A172 (cell line): ENCODE measurements at regions not wholly inside any gene's neighbourhood (a gene's known extent, or its start where the extent isn't known, plus 50 kb on each side); places are given as distances from the start of the nearest gene placed in this dataset.
A peak's percentile ranks its signal among the peaks of the same experiment; 100 is the strongest.

Source experiments
- DNase-seq: peaks from one replicate; pipeline ENCODE4 v3.0.0-alpha.2; 2015; ENCODE audit warnings: low spot score

GRCh38 chr16:64412578-64413280, 709.1 kb downstream of the CDH11 start:
- no peak for DNase-seq

- DNase-seq: no peak
Observed at GRCh38 chr16:64410306-64410705, 711.6 kb downstream of the CDH11 start.

DNA sequence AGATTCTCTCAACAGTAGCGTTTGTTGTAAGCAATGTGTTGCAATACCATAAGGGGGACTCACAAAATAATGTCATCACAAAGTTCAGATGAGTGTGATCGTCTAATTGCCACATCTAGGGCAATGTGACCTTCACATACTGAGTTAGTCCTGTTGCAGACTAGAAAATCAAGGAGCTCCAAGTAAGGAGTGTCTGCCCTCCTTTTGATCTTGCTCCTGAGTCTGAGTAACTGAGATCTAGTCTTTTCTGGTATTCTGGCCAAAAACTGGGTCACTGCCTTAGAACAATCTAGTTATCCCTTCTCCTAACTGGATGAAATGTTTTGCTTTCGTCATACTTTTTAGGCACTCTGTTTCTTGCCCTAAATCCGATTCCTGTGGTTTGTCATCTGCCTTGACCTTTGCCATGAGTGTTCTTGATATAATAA, 712.1 kb downstream of the CDH11 start:
- no peak for DNase-seq

DNA sequence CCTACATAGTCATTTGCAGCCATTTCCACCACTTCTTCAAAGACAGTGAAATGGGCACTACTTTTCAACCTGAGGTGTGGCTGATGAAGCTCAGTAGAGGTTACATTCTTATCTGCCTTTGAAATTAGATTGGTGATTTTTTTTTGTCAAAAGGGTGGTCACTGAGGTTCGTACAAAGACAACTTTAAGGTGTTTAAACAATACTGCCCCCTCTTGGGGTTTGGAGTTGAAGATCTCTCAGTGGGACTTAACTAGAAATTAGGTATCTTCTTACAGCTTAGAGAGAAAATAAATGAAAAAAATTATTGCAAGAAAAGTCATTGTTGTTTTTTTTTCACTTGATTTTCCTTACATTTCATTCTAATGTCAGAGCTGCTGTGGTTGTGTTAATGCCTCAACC, 713.2 kb downstream of the CDH11 start:
- no peak for DNase-seq

- no peak for DNase-seq
Observed at GRCh38 chr16:64406770-64407181, 715.1 kb downstream of the CDH11 start.

- no peak for DNase-seq
Observed at GRCh38 chr16:64403352-64403751, 718.5 kb downstream of the CDH11 start.

- DNase-seq: no peak
Observed at GRCh38 chr16:64398793-64399192, 723.1 kb downstream of the CDH11 start.

DNA sequence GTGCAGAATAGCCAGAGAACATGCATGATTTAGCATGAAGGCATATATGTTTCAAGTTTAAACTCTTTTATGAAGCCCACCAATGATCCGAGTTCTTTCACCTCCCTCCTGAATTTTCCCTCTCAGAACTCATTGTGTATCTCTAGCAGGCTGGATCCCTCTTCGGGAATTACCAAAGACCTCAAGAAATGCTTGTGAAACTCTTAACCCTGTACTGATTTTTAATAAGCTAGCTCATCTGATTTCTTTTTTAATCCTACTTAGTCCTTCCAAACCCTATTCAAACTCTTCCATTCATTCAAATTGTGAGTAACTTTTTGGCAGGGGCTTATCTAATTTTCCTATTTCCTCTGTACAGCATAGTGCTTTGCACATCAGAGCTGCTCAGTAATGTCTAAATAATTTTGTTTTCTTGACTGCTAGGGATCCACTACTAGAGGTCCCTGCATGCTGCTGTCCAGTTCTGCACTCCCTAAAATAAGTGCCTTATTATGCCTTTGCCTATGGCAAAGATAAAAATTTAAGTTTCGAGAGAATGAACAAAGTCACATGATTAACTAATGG, 723.8 kb downstream of the CDH11 start:
- DNase-seq: no peak

GRCh38 chr16:64397042-64397441, 724.8 kb downstream of the CDH11 start:
- no peak for DNase-seq

GRCh38 chr16:64394061-64394460, 727.8 kb downstream of the CDH11 start:
- DNase-seq: no peak

- no peak for DNase-seq
Observed at GRCh38 chr16:64392456-64392855, 729.4 kb downstream of the CDH11 start.

DNA sequence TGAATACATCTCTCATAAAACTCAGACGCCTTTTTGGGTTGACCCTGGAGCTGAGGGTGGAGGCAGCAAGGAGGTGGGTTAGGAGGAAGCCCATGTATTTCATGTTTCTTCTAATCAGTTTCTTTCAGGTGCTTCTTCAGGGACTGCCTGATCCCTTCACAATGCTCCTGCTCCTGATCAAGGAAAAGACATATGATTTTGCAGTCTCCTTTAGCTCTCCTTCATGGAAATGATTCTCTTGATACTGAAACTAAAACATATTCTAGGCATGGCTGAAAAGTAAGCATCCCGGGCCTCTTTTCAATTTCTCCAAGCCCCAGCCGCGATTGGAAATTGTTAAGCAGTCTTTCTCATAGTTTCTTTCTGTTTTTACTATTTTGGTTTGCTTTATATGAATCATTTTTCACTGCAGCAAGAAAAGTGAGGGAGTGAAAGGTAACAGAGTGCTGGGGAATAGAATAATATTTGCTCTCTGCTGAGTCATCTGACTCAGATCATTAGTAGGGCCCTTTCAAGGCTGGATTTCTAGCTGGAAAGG, 730.7 kb downstream of the CDH11 start:
- DNase-seq: peak; percentile 15

DNA sequence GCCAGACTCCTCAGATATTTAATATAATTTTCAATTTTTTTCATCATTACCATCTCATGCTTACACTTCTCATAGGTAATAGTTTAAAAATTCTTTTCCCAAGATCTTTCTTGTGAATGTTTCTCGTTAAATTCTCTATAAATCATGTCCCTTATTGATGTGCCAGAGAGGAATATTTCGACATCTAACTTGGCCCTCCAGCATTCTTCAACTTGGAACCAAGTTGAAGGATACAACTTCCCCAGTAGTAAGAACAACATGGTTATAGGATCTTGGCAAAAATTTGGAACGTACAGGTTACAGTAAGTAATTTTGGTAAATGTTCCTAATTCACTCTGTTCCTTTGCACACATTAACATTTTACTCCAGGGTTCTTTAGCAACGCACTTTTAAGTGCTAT, 731.8 kb downstream of the CDH11 start:
- no peak for DNase-seq

GRCh38 chr16:64384636-64385035, 737.2 kb downstream of the CDH11 start:
- DNase-seq: no peak

DNA sequence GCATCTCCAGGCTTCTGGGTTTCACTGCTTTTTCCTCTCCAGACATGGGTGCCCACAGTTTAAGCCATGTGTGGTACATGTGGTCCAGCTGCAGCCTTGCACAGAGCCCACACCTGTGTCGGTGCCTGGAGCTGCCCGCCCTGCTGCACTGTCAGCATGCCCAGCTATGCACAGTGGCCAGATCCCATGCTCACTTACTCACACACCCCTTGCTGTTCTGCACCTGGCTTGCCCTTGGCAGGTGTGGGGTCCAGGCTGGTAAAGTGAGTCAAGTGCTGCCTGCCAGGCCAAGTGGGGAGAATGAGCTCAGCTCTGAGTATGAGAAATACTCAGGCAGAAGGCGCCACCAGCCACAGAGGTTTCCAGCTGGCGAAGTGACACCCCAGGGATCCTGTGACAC, 739.9 kb downstream of the CDH11 start:
- no peak for DNase-seq

DNA sequence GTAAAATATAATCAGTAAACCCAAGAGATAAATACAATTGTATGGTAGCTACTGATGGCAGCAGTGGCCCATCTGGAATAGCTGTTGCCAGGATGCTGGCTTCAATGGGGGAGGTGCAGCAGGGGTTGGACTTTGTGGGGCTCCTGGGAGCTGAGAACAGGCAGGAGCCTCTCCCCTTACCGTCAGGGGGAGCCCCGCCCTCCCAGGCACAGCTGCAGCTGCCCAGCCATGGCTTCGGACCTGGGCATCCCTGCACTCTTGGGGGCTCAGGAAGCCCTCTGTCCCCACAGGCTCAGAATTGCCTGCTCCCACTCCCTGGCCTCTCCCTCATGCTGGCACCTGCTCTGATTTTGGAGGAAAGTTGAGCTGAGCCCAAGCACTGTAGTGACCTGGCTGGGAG, 741.1 kb downstream of the CDH11 start:
- no peak for DNase-seq

- DNase-seq: no peak
Observed at GRCh38 chr16:64375391-64375980, 746.4 kb downstream of the CDH11 start.

GRCh38 chr16:64370112-64370511, 751.8 kb downstream of the CDH11 start:
- DNase-seq: no peak

GRCh38 chr16:64365448-64365931, 756.4 kb downstream of the CDH11 start:
- DNase-seq: no peak

- no peak for DNase-seq
Observed at GRCh38 chr16:64364894-64365293, 757.0 kb downstream of the CDH11 start.

DNA sequence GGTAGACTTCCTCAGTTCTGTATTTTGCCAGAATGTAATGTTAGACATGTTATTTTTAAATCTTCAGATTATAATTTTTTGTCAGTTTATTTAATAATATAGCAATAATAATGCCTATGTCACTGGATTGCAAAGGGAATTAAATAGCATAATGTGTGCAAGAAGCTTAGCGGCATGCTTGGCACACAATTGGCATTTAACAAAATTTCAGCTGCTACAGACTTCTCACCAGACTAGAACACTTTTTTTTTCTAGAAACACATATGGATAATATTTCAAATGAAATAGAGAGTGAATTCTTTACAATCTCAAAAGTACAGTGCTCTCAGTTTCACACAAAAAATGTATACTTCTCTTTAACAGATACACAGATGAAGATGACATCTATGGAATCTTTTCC, 757.4 kb downstream of the CDH11 start:
- no peak for DNase-seq

DNA sequence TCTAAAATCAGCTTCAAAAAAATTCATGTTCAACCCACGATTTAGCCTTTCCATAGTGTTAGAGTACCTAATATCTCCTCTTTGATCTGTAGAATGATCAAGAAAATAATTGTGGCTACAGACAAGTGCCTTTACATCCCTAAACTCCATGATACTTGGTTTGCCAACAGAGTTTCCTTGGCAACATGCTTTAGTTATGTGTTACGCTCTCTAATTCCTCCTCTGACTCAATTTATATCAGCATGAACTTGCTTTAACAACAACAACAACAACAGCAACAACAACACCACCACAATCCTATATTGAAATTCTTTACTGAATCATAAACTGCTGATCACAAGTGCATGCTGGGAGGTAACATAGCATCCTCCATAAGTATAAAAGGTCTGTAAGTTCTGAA, 757.8 kb downstream of the CDH11 start:
- DNase-seq: no peak

GRCh38 chr16:64363039-64363438, 758.8 kb downstream of the CDH11 start:
- no peak for DNase-seq
